Upper lobe of left lung (tissue), 4 donors: ENCODE measurements at regions not wholly inside any gene's neighbourhood (a gene's known extent, or its start where the extent isn't known, plus 50 kb on each side); places are given as distances from the start of the nearest gene placed in this dataset.
"Not testable (repeated sequence)": the region's sequence is repeated elsewhere in the genome, so short reads cannot be mapped to it uniquely, and the experiment has no call there.

Experiments used
- CTCF ChIP-seq, 6 experiments: fragments of 450-650 bp in 4 of 6; fragments of 200-600 bp in 2 of 6; sonication (generic) in 2 of 6; IDR thresholded peaks; one replicate each; pipeline ENCODE4 v1.5.1; 2016 to 2019; ENCODE audit warnings: antibody characterized with exemption in 6 of 6
- POLR2A ChIP-seq, 4 donors: fragments of 450-650 bp; IDR thresholded peaks; one replicate each; pipeline ENCODE4 v1.5.1; 2016 to 2017; ENCODE audit warnings: antibody characterized with exemption in 4 of 4, mild to moderate bottlenecking in 2 of 4
- POLR2AphosphoS5 ChIP-seq, 2 donors: sonication (generic); formaldehyde crosslinking; IDR thresholded peaks; one replicate each; pipeline ENCODE4 v1.5.1; 2017; ENCODE audit warnings: antibody characterized with exemption in 2 of 2

DNA sequence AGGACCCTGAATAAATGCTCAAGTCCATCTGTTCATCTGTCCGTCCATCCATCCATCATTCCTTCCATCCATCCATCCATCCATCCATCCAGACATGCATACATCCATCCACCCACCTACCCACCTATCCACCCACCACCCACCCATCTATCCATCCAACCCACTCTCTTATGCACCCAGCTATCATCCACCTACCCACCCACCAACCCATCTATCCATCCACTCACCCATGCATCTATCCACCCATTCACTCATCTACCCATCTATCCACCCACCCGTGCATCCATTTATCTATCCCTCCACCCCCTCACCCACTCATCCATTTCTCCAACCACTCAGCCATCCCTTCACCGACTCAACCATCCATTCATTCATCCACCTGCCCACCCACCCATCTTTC, 71.7 kb upstream of the KRTAP5-11 start:
- not testable (repeated sequence) for TF ChIP-seq POLR2A, CTCF, POLR2AphosphoS5 (IDR thresholded peaks at IDR 0.05)
